GM21717 (cell line): ENCODE measurements at regions not wholly inside any gene's neighbourhood (a gene's known extent, or its start where the extent isn't known, plus 50 kb on each side); places are given as distances from the start of the nearest gene placed in this dataset.
"Not testable (repeated sequence)": the region's sequence is repeated elsewhere in the genome, so short reads cannot be mapped to it uniquely, and the experiment has no call there.

Experiments
- ATAC-seq: cut with Tn5 transposase; IDR thresholded peaks from one replicate; pipeline ENCODE4 v1.9.1; 2021; ENCODE audit warnings: mild to moderate bottlenecking, moderate library complexity; ENCODE audit not compliant: unreplicated experiment

DNA sequence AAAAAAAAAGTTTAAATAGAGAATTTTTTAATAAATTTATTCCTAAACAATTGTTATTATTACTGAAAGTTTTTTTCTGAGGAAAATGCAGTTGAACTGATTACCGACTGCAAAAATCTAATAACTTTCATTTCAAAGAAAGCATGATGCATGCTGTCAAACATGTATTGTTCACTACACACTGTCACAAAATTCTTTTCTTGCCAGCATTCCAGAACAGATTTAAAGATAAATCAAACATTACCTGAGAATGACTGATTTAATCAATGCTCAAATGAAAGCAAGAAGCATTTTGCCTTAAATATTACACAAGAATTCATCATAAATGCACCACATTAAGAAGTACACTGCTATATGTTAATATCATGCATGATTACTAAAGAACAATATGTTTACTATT is 588.3 kb downstream of the SLC16A7 start:
- no peak for ATAC-seq

DNA sequence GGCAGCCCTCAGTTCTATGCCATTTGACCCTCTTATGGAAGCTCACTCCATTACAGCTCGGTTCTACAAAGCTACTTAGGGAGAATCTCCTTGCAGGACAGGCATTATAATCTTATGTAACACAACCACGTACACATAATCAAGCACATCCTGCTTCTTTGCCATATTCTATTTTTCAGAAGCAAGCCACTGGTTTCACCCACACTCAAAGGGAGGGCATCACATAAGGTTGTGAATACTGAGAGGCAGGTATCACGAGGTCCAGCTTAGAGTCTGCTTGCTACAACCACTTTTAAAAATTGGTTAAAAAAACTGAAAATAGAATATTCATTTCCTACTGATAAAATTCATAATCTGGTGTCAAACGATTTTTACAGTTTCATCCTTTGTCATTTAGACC is 589.2 kb downstream of the SLC16A7 start:
- no peak for ATAC-seq

DNA sequence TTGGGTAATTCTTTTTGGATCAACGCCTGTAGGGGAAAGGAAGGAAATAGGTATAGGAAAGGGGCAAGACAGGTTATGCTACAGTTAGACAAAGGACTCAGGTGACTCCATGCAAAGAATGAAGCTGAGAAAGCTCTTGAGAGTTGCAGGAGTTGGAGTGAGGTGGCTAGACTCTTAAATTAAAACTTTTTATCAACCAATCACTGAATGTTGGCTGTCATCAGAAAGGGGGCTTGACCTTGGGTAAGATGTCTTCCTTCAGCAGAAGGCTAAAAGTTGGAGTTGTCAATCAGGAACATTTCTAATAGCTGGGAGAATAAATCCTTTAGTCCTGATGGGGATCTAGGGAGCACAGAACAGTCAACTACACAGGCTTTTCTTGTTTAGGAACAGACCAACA is 595.4 kb downstream of the SLC16A7 start:
- no peak for ATAC-seq

DNA sequence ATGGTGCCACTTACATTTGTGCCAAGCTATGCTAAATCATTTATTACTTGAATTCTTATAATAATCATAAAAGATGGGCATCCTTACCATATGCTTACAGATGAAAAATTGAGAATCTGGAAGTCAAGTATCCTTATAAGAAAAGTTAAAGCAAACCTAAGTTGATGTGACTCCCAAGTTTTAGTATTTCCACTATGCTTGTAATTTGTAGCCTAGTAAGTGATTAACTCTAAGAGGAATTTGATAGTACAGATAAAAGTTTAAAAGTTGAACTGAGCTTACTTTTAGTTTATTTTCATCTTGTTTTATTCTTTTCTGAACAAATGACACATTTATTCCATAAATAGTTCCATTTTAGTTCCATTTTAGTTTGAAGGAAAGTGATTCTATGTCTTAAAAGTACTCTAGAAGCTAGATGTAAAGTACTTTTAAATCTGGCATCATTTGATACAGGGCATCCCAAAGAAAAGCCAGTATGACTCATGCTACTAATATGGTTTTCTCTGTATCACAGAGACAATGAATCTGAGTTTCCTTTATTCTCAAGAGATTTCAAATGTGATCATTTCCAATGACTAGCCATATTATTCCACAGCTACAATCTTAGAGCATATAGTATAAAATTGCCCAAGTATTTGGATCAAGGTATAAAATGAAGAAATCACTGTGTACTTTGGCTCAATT is 596.0 kb downstream of the SLC16A7 start:
- ATAC-seq: no peak

DNA sequence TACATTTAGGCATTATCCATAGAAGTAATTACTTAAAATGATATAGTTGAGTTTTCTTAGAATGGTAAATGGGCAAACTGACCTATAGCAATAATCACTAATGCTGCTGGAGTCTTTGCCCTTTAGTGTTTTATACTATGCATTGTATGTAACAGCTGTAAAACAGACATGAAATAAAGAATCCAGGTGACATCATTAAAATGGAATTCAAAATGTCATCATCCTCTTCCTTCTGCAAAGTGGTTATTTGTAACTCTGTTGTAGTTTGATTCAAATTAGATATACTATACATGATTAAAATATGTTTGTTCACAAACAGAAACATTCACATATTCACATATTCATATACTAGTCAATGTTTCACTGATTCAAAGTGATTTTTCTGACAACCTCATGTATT is 598.8 kb downstream of the SLC16A7 start:
- ATAC-seq: no peak

DNA sequence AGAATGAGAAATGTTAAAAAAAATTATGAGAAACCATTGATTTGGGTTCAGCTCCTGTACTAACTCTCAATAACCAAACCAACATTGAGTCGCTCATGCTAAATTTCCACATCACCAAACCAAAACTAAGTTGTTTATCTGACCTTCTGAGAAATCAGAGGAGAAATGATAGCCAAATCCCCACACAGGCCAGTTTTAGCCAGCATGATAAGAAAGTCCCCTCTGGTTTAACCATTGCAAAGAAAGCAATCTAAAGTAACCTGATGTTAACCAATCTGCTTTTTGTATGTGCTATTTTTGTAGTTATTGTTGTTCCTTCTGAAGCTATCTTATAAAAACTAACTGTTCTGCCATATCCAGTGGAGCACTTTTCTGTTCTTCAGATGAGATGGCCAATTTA is 599.7 kb downstream of the SLC16A7 start:
- ATAC-seq: no peak

DNA sequence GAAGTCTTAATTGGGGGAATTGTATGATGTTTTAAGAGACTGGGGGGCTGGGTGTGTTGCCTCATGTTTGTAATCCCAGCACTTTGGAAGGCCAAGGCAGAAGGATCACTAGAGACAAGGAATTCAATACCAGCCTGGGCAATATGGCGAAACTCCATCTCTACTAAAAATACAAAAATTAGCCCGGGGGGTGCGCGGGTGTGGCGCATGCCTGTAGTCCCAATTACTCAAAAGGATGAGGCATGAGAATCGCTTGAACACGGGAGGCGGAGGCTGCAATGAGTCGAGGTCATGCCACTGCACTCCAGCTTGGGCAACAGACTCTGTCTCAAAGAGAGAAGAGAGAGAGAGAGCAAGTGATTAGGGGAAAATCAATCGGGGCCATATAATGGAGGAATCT is 600.5 kb downstream of the SLC16A7 start:
- no peak for ATAC-seq

DNA sequence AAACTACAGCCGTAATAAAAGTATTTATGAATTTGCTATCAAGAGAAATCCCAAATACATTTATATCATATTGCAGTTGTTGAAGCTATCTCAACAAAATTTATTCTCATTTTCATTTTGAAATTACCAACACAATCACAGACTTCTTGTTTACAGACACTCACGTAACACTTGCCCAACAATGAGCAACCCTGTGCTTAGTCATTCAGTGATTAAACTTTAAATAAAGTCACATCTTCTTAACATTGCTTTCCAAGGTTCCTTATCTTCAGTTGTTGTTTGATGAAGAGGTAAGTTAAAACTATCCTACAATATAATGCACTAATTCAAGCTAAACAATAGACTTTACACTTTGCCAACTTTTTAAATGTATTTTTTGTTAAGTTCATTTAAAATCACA is 601.8 kb downstream of the SLC16A7 start:
- no peak for ATAC-seq

DNA sequence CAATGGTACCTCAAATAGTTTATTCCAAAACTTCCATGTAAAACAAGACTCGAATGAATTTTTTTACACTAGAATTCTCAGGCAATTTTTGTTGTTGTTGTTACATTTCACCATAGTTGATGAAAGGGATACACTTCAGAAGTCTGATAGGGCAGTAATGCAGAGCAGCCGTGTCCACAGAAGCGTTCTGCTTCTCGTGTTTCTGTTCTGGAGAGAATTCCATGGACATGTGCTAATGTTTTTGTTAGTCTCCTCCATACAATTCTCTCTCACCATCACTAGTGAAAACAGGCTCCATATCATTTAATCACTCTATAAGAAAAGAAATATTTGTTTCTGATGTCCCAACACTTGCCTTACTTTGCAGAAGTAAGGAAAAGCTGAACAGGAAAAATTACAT is 606.1 kb downstream of the SLC16A7 start:
- no peak for ATAC-seq

DNA sequence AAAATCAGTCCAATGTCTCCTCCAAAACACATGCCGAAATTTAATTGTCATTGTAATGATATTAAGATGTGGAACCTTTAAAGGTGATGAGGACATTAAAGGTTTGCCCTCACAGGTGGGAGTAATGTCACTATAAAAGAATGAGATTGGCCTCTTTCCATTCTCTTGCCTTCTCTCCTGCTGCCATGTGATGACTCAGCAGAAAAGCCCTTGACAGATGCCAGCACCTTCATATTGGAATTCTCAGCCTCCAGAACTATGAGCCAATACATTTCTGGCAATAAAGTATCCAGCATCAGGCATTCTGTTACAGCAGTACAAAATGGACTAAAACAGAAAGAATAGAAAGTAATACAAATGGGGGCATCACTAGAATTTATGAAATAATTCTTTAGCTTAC is 609.7 kb downstream of the SLC16A7 start:
- no peak for ATAC-seq

DNA sequence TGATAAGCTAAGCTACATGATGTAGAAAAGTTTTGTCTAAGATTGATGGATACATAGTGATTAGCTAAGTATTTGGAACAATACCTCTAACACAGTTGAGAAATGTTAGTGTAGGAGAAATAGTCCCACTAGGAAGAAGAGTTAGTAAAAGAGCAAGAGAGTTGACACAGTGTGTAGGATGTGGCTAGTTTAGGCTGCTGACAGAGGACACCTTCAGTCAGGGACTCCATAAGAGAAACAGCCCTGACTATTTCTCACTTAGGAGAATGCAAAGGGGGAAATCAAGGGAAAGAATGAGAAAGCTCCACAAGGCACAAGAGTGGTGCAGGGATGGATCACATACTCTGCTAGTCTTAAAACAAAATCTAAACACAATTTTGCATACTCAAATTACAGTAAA is 613.7 kb downstream of the SLC16A7 start:
- ATAC-seq: no peak

DNA sequence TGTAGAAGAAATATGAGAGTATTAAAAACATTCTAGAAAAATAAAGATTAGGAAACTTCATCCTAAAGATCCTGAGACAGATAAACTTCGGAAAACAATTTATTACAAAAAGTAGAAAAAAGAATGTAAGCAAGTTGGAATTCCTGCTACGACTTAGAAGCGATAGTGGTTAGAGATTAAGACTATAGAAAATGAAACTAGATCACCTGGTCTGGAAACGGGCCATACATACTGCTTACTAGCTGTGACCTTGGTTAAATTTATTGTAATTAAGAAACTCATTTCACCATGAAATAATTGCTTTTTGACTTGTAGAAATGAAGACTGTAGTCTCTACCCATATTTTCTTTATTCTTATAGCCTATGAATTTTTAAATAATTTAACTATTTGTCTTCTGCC is 614.1 kb downstream of the SLC16A7 start:
- ATAC-seq: no peak

DNA sequence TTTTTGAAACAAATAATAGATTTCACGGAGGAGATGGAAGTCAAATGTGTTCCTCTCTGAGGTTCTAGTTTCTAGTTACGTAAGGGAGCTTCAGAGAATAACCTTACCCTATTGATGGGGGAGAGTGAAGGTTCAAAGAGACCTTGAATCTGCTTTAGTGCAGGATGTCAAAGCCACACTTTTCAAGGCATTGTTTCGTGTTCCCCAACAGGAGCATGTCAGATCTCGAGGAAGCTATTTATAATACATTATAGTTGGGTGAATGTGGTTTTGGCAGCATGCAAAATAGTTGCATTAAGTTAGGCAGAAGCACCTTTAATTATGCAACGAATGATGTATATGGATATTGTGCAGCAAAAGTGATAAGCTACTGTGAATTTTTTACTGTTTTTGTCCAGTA is 614.9 kb downstream of the SLC16A7 start:
- ATAC-seq: no peak

DNA sequence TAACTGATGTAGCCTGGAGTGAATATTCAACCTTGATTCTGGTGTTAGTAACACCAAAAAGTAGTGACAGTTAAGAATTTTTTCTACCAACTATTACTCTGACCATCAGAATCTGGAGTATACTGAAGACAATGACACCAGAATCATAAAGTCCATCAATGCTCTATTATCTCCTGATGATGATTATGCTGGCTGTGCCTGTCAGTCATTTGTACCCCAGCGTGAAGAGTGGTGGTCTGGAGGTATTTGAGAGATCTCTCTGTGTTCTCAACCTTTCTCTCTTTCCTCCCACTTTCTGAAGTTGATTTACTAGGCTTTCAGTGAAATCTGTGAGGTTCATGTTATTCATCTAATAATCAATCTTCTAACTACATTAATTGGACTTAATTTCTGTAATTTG is 615.4 kb downstream of the SLC16A7 start:
- no peak for ATAC-seq

DNA sequence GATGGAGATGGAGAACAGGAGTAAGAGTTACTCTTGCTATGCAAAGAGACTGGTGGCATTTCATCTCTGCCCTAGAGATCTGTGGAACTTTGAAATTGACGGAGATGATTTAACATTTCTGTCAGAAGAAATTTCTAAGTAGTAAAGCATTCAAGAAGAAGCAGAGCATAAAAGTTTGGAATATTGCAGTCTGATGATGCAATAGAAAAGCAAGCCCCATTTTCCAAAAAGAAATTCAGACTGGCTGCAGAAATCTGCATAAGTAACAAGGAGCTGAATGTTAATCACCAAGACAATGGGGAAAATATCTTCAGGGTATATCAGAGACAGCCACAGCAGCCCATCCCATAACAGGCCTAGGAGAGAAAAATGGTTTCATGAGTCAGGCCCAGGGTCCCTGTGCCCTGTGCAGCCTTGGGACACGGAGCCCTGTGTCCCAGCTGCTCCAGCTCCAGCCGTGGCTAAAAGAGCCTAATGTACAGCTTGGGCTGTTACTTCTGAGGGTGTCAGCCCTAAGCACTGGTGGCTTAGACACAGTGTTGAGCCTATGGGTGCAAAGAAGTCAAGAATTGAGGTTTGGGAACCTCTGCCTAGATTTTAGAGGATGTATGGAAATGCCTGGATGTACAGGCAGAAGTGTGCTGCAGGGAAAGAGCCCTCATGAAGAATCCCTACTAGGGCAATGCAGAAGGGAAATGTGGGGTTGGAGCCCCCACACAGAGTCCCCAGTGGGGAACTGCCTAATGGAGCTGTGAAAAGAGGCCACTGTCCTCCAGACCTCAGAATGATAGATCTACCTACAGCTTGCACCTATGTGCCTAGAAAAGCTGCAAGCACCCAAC is 616.6 kb downstream of the SLC16A7 start:
- ATAC-seq: no peak

DNA sequence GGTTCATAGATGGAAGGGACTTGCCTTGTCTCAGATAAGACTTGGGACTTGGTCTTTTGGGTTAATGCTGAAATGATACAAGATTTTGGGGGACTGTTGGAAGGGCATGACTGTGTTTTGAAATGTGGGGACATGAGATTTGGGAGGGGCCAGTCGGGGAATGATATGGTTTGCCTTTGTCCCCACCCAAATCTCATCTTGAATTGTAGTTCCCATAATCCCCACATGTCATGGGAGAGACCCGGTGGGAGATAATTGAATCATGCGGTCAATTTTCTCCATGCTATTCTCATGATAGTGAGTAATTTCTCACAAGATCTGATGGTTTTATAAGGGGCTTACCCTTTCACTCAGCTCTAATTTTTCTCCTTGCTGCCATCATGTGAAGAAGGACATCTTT is 617.4 kb downstream of the SLC16A7 start:
- not testable (repeated sequence) for ATAC-seq

DNA sequence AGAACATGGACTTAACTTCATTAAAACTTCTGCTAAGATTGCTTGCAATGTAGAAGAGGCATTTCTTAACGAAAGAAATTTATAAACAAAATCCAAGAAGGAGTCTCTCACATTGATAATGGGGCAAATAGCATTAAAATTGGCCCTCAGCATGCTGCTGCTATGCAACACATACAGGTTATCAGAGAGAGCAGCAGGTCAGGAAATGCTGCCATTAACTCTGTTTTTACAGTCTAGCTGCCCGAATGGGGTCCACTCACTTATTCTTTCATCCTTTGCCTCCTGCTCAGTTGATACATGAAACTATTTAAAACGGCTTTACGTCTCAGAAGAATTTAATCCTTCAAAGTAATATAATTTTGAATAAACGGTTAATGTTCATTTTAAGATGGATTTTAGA is 620.4 kb downstream of the SLC16A7 start:
- ATAC-seq: no peak

DNA sequence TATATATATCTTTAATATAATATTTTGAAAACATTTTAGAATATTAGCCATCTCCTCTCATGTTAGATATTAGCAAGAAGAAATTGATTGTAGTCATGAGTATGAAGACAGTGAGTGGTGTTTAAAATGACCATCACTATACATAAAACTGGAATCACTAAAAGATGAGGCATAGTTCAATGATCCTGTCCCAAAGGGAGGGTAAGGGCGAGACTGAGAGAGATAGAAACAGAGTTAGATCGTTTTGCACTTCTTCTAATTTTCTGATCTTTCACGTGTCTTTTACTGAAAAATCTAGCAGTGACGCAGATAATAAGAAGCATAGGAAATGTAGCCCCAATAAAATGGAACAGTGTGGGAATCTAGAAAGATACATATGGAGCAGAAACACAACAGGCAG is 627.4 kb downstream of the SLC16A7 start:
- ATAC-seq: no peak

DNA sequence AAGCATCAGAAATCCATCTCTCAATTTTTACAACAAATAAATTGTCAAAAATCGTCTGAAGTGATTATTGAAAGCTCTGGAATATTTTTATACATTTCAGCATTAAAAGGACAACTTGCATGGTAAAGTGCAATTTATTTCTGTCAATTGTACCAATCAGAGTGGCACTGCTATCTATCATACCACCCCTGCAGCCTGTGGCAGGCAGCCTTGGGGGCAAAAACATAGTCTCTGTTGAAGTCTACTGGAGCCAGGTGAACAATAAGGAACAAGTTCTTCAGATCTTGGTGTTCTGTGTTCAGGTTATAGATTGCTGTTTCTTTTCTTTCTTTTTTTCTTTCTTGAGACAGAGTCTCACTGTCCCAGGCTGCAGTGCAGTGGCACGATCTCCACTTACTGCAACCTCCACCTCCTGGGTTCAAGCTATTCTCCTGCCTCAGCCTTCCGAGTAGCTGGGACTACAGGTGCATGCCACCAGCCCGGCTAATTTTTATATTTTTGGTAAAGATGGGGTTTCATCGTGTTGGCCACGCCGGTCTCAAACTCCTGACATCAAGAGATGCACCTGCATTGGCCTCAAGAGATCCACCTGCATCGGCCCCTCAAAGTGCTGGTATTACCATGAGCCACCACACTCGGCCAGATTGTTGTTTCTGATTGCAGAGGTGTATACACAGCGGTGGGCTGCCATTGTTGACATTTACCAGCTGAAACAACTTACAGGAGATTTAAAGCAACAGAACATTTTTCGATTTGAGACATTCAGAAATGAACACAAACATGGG is 629.6 kb downstream of the SLC16A7 start:
- ATAC-seq: no peak

DNA sequence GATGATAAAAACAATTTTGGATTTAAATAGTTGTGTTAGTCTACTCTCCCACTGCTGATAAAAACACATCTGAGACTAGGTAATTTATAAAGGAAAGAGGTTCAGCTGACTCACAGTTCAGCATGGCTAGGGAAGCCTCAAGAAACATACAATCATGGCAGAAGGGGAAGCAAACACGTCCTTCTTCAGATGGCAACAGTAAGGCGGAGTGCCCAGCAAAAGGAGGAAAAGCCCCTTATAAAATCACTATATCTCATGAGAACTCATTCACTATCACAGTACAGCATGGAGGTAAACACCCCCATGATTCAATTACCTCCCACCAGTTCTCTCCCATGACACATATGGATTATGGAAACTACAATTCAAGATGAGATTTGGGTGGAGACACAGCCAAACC is 632.1 kb downstream of the SLC16A7 start:
- ATAC-seq: no peak

DNA sequence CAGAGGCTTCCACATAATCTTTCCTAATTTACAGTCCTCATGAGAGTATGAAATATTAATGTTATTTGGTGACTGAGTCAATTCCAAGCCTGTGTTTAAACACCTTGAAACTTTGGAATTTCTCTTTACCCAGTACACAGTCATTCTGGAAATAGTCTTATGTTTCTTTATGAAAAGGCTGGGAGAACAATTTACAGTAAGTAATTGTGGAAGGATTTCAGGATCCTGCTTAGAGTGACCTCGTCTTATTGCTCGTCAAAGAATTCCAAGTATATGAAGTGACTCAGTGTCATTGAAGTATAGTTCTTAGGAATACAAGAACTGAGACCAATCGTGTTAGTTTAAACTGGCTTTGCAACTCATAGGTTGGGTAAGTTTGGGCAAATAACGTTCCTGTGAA is 634.2 kb downstream of the SLC16A7 start:
- no peak for ATAC-seq

DNA sequence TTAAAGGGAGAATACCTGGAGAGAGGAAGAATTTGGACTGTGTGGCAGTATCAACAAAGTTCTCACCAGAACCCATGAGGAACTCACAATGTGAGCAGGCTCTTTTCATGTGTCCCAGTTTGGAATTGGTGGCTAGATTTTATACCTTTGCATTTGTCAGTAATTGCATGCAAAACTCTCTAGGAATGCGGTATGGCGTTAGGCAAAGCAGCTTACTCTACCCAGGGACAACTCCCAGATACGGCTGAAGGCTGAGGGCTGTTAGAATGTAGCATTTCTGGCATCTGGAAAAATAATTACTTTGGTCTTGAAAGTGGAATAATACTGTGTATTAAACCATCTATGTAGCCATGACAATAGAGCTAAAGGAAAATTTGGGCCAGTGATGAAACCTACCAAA is 635.5 kb downstream of the SLC16A7 start:
- ATAC-seq: no peak
